ENCODE measurements at regions not wholly inside any gene's neighbourhood (a gene's known extent, or its start where the extent isn't known, plus 50 kb on each side); places are given as distances from the start of the nearest gene placed in this dataset.

GRCh38 chr11:28677721-28678120, 569.5 kb downstream of the METTL15 start:
- TF ChIP-seq POLR2A (IDR thresholded peaks at IDR 0.05; ENCODE audit: low read depth, low read length) (no peak), POLR2AphosphoS5 (IDR thresholded peaks at IDR 0.05; ENCODE audit: low read depth, low read length) (no peak)
